ENCODE measurements at regions not wholly inside any gene's neighbourhood (a gene's known extent, or its start where the extent isn't known, plus 50 kb on each side); places are given as distances from the start of the nearest gene placed in this dataset.

GRCh38 chr3:66099541-66100065 is 60.9 kb upstream of the MAGI1 start:
- TF ChIP-seq, protein P1, sequence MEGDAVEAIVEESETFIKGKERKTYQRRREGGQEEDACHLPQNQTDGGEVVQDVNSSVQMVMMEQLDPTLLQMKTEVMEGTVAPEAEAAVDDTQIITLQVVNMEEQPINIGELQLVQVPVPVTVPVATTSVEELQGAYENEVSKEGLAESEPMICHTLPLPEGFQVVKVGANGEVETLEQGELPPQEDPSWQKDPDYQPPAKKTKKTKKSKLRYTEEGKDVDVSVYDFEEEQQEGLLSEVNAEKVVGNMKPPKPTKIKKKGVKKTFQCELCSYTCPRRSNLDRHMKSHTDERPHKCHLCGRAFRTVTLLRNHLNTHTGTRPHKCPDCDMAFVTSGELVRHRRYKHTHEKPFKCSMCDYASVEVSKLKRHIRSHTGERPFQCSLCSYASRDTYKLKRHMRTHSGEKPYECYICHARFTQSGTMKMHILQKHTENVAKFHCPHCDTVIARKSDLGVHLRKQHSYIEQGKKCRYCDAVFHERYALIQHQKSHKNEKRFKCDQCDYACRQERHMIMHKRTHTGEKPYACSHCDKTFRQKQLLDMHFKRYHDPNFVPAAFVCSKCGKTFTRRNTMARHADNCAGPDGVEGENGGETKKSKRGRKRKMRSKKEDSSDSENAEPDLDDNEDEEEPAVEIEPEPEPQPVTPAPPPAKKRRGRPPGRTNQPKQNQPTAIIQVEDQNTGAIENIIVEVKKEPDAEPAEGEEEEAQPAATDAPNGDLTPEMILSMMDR (IDR thresholded peaks at IDR 0.05; ENCODE audit: poor library complexity, severe bottlenecking): no peak
- TF ChIP-seq MXI1 (conservative IDR thresholded peaks at IDR 0.05; ENCODE audit: poor library complexity, severe bottlenecking) (no peak), EZH2 (IDR thresholded peaks at IDR 0.05; ENCODE audit: borderline replicate concordance, insufficient read depth, low read length, poor library complexity, severe bottlenecking) (no peak), TAF1 (IDR thresholded peaks at IDR 0.05; ENCODE audit: low read depth) (no peak), EP300 (conservative IDR thresholded peaks at IDR 0.05; ENCODE audit: poor library complexity, severe bottlenecking) (no peak)

Measured in neural cell (in vitro differentiated cells).